NK-92 treated with Interleukin-12 subunit alpha and Interleukin-12 subunit beta, amount 100 ng/mL, for 24 hours (cell line): ENCODE measurements at regions not wholly inside any gene's neighbourhood (a gene's known extent, or its start where the extent isn't known, plus 50 kb on each side); places are given as distances from the start of the nearest gene placed in this dataset.

ENCODE experiments used
- DNase-seq: peaks from one replicate; lab custom pipeline; 2025; lab: John Stamatoyannopoulos, UW

DNA sequence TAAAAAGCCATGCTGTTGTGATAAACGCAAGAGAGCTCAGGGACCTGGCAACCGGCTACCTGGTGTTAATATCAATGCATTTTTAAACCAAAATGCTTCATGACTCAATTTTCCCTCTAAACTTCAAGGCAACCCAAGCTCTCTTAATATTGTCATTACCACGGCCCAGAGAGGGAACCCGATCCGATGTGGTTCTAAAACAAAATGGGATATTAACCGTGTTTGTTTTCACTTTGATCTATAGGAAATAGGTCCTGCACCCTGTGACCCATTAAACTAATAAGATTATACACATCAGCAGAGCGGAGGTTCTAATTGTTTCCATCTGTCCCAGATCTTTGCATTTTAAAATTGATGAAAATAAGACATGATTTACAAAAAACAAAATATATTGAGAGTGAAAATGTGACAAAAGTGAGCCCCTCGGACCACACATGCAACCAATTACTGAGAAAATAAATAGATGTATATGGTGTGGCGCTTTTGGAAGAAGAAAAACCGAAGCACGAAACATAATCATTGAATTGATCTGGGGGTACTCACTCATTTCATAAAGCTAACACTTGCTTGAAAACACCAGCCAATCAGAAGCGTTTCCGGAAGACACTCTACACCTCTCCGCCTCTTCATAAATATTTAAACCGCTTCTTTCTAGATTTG, 290.3 kb upstream of the NFE2L3 start:
- no peak for DNase-seq

DNA sequence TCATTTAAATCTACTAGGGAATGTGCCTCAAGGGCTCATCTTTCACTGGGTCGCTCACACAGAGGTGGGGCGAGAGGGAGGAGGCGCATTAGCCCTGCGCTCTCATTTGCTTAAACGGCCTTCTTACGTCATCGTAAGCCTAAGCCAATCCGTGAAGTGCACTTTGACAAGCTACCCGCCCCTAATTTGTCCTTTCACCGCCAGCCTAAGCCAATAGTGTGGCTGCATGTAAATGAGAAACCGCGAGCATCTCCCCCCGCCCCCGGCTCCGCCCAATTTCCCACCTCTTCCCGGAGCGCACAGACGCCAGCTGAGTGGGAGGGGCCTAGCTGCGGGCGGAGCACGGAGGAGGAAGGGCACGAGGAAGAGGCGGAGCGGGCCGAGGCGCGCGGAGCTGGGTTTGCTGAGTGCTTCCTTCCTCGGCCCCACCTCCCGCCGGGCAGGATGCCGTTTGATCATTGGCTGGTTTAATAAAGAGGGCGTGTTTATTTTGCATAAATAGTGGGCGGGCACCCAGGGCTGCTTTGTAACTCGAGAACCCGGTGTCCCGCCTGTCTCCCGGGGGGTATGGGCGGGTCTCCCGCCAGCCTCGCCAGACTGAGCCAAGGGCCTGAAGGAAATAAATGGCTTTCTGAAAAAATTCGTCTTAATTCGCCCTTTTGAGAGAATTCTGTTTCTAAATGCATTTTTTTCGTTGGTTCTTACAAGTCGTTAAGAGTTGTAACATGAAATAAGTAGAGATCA, 289.6 kb upstream of the NFE2L3 start:
- peak; percentile 98 for DNase-seq

DNA sequence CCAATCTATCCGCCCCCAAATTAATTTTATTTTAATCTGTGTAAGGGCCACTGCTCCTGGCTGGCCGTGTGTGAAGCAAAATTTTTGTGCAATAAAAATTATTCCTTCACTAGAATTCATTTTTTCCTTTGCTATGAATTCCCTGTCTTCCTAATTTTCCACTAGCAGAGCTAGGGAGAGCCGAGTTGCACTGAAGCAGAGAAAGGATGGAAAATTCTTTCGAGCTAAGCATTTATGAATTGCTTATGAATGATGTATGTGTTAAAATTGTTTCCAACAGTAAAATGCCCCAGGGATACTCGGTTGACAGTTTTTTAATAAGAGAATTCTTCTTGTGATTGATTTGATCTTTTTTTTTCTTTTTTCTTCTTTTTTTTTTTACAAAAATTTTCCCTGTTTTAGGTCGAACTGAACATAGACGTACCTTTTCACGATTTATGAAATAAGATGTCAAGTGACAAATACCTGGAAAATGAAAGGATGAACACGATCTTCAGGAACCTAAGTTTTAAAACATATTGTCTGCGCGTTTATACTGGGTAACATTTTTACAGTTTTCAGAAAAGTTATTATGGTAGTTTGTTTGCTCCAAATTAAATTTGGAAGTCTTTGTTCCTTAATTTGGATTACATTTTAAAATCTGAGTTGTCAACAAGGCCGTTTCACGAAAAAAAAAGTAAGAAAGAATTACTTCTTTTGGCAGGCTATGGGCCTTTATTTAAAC, 288.8 kb upstream of the NFE2L3 start:
- no peak for DNase-seq

DNA sequence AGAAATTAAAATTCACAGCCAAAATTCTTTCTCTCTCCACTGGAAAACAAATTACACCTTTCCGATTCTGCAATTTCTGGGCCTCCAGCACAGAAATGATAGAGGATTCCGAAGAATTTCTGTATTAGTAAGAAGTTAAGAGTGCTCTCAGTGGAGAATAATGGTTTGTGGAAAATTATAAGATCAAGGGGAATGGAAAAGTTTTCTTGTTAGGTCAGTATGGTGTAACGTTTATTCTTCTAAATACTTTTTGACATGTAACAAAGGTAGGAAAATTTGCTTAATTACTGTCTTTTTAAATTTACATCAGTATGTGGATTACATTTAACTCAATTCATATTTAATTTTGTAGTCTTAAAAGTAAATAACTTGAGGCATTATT, 288.3 kb upstream of the NFE2L3 start:
- DNase-seq: no peak

DNA sequence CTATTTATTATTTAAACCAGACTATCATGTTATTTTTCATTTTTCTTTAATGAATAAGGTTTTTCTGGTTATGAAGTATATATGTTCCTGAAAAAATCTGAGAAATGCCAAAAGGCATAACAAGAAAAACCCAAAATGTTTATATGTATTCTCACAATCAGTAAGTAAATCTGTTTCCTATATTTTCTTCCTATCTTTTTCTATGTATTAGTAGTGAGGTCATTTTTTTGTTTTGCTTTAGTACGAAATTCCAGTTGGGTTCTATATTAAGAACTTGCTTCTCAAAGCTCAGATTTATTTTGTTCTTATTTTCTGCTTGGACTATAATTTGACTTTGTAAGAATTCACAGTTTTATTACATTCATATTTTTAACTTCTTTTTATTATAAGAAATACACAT, 287.5 kb upstream of the NFE2L3 start:
- DNase-seq: no peak

DNA sequence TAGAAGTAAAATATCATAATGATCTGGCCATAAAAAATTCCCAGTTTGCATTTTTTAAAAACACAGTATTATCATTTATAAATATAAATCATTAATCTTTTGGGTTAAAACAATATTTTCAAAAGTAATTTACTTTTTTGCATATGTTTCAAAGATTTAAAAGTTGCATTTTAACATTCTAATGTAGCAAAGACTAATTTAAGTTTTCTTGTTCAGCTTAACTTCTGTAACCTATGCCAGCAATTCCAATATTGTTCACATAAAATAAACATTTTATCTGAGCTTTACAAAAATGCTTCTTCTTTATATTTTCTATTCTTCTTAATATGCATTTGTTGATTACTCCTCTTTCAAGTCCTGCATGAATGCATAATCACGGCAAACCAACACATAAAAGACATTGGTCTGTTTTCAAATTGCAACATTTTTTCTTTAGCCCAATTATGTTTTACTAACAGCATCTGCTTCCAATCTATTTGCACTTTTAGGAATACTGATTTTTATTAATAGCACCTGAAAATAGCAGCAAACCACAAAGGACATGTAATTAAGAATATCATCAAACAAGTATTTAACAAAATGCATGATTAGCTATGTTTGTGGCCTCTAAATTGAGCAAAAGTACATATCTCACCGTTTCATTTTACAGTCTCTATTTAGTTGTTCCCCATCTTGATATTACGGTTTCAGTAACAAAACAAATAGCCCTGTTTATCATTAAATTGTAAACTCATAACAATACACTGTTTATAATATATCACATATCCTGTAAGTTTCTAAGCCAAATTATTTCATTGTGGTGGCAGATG, 286.9 kb upstream of the NFE2L3 start:
- no peak for DNase-seq

DNA sequence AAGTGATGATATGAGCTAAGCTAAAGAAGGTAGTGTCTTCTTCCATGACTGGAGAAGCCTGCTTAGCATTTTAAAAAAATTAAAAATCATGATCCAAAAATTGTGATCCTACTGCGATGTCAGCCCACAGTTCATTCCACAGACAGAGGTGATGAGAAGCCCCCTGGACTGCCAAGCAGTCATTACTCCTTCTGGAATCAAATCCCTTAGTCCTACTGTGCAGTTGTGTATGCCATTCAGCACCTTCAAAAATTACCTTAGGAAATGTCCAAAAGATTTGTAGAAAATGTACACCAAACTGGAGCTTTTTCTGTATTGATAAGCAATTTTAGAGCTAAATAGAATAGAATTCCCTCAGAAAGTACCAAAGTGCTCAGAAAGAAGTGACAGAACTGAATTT, 283.5 kb upstream of the NFE2L3 start:
- no peak for DNase-seq

DNA sequence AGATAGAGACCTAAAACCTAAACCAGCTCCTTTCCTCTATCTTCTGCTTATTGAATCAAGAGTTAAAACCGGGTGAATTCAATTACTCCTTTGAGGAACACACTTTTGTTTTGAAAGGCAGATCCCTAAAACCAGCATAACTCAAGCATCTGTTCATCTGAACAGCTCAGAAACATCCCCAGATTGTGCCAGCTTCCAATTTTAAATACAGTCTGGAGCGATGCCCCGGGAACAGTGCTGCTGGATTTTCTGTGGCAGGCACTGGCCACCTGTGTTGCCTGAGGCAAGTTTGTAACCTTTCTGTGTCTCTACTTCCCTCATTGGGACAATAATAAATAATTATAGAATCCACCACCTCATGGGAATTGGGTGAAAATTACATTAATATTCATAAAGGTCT, 281.4 kb upstream of the NFE2L3 start:
- DNase-seq: no peak

DNA sequence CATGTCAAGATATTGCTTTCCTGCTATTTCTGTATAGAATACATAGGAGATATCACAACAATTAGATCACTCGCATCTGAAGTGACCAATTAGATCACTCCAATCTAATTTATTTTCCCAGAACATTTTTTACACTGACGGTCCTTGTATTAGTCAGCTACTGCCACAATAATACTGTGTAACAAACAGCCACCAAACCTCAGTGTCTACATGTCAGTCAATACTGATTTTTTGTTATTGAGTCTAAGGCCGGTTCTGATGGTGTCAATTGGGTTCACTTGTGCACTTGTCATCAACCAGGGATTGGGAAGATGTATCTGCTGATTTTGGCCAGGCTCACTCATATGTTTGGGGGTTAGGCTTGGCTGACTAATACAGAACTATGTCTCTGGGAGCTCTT, 275.9 kb upstream of the NFE2L3 start:
- no peak for DNase-seq

DNA sequence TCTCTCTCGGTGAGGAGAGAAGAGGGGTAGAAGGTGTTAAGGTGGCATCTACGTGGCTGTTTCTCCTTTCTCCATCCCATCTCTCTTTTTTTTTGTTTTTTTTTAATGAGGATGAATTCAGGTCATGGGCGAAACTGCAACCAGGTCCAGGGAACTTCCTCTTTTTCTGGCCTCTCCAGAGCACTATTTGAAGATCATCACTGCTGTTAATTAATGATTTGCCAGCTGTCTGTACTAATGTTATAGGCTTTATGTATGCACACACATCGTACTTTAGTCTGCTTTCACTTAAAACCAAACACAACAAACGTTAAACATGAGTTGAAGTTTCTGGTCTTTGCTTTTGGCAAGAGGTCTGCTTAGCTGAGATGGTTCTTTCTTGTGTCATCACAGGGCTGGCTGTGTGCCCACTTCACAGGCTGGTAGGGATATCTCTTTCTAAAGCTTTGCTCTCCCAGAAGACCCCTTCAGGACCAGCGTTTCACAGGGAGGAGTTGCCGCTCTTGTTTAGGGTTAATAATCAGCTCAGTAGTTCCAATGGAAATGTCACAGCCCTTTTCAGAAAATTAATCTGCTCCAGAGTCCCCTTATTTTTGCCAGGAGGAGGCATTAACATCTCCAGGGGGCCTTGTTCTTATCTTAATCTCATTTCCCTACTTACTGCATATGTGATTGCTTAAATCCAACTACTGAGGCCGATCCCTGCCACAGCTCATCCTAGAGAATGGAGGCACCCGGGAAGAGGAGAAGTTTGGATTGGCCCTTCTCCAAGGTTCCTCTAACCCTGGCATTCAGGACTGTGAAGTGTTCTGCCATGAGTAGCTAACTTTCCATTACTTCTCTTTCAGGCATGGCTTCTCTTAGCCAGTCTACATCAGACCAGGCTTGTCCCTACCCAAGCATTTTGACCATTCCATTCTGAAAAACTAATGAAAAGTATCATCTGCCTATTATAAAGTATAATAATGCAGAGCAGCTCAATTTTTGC, 273.9 kb upstream of the NFE2L3 start:
- DNase-seq: no peak

DNA sequence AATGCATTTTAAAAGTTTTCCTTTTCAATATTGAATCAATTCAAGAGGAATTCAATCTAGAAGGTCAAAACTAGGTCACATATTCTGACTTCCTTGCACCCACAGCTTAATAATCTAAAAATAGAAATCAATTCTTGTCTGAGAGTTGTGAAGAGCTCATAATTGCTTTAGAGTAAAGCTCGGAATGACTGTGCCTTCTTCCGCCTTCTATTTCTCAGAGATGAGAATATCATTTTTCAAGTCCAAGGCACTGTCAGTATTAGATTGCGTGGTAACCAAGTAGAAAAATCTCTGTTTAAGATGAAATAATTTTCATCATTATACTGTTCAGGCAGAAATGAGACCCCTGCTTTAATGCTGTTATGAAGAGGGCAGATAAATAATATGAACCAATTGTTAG, 272.2 kb upstream of the NFE2L3 start:
- no peak for DNase-seq

DNA sequence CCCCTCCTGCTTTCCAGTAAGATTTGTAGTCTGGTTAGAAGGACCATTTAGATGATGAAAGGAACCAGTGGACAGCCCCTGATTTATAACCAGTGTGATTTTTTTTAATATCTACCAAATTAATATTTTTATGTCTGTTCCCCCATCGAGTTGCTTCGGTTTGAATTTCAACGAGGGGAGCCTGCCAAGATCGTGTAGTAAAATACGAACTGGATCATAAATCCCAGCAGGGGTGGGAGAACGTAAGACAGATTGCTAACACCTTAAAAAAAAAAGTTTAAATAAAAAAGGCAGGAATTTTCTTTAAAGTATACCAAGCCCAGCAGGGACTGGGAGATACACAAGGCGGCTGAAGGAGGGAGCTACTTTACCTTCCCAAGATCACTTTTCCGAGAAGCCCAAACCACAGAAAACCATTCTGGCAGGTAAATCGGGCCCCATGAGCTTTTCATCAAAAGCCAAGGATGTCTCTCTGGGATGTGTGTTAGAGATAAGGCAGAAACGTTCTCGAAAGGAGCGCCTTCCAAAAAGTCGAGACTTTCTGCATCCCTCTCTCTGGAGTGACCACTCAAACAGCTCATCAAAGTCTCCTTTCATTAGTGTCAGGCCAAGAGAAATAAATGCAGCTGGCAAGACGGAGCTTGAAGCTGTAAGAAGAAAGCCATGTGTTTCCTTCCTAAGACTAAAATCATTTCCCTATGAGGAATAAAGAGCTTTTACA, 270.5 kb upstream of the NFE2L3 start:
- DNase-seq: no peak

DNA sequence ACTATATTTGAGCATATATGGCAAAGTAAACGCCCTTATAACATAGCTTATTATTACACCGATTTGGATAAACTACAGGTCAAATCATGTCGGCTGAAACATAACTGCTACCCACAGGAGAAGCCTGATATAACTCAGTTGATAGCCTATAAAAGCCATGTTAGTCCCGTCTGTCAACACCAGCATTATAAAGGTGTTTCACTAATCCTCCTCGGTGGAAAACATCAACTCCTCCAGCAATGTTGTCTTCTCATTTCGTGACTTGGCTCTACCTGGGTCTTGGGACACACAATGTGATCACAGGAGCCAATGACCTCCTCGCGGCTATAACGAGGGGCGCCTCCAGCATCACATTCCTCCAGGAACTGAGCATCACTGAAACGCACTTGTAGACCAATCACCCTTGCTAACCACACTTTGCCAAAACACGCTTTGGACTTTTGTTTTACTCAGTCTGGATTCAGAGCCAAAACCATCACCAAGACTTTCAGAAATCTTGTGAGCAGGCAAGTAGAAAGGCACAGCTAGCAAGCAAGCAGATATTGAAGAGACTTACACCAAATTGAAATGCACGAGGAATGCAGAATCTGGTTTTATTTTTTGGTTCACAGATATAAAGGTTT, 269.7 kb upstream of the NFE2L3 start:
- no peak for DNase-seq

DNA sequence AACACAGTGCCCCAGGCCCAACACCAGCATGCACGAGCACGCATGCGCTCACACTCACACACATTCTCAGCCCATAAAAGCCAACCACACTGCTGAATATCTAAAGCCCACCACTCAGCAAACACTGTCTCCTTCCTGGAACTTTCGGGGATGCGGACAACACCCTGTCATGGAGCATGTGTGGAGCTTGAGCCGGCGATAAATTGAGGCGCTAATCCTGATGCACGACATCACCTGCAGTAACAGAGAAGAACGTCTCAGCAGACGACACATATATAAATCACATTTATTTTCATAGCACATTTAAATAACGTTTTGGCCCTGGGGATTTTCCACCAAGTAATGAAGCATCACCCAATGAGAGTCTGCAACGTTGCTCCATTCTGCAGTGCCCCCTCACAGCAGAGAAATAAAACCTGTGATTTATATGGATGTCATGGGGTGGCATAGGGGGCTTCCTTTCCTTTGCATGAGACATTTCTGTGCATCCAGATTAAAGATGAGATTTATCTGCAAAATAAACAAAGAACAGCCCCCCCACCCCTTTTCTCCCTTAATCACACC, 267.7 kb upstream of the NFE2L3 start:
- no peak for DNase-seq

DNA sequence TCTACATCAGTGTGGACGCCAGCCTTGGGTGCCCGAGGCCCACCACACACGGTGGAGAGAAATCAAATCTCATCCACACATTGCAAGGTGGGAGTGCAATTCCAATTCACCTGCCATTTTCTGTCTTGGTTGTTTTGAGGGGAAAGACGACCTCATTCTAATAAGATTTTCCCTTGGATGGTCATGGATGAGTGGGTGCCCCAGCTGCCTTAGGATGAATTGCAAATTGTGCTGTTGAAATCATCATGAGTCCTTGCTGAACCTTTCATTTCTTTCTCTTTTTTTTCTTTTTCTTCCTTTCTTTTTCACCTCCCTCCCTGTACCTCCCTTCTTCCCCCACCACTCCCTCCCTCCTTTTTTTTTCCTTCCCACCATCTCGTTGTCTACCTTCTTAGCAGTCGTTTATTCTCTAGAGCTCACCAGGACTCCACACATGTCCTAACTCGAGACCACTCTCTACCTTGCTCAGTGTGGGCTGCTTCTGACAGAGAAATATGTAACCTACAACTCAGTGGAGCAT, 266.9 kb upstream of the NFE2L3 start:
- no peak for DNase-seq

DNA sequence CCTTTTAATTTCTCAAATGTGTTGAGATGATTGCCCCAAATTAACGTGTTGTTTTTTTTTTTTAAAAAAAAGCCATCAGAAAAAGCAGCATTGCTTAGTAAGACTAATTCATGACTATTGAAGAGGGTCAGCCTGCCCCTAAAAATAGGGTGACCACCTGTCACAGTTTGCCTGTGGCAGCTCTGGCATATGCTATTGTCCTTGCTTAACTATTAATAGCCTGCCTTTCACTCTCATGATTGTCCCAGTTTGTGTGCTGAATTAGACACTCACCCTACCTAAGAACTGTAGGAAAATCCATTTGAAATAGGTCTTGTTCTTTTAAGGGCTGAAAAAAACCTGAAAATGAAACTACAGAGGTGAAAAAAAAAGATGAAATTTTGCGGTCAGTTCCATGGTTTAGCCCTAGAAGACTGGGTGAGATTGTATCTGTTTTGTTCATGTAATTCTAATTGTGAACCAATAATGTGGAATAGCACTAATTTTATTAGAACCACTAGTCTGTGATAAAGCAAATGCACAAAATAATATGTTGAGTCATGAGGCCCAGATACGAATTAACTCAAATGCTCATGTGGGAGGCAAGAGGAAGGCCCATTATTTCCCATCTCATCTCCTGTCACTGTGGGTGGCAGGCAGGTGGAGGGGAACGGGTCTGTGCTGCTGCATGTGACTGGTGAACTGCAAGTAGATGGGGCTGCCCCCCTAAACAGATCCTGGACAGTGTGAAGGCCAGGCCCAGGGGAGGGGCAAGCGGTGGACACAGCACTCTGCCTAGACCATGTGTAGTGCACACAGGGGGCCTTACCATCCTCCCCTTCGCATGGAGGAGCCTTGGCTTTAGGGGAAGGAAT, 265.4 kb upstream of the NFE2L3 start:
- no peak for DNase-seq

DNA sequence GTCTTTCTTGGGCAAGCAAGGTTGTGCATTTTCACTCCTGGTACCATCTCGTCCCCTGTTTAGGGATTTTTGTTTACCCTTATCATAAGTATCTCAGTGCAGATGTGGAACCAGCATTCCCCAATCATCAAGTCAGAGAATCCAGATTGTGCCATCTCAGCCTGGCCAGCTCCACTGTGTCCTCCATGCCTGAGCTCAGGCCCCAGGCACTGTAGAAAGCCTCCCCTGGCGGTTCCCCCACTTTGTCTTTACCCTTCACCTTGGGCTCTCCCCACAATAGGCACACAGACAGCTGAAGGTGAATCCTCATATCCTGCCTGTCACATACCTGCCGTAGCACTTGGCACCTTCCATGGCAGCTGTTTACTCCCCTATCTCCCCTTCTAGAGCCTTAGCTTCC, 264.7 kb upstream of the NFE2L3 start:
- DNase-seq: no peak

DNA sequence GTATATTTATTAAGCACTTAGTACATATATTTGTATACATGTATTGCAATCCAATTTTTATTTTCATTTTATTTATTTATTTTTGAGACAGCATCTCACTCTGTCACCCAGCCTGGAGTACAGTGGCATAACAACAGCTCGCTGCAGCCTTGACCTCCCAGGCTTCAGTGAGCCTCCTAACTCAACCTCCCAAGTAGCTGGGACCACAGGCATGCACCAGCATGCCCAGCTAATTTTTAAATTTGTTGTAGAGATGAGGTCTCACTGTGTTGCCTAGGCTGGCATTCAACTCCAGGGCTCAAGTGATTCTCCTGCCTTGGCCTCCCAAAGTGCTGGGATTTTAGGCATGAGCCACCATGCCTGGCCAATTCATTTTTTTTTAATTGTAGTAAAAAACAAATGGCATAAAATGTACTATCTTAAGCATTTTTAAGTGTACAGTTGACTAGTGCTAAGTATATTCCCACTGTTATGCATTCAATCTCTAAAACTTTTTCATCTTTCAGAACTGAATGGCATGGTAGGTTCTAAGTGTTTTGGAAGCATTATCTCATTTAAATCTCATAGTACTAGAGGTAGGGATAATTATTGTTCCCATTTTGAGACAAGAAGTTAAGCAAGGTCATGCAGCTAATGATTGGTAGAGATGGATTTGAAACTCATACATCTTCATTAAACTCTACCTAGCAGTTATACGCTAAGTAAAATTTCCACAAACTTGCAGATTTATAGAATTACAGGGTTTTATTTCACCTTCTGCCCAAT, 264.0 kb upstream of the NFE2L3 start:
- no peak for DNase-seq
